SK-N-SH treated with all-trans-retinoic acid at 6 μM for 48 hours (cell line): ENCODE measurements at regions not wholly inside any gene's neighbourhood (a gene's known extent, or its start where the extent isn't known, plus 50 kb on each side); places are given as distances from the start of the nearest gene placed in this dataset.
A peak's percentile ranks its signal among the peaks of the same experiment; 100 is the strongest.

Experiments used
- ATAC-seq: fragments of 200-7000 bp; cut with Tn5 transposase; 3 replicates; pipeline ENCODE4 v1.9.1; 2020; ENCODE audit warnings: mild to moderate bottlenecking, moderate library complexity
- ARNTL ChIP-seq: fragments of 450-650 bp; formaldehyde crosslinking; IDR thresholded peaks from 2 replicates; pipeline ENCODE4 v1.5.0; 2020; ENCODE audit warnings: low read depth, mild to moderate bottlenecking, moderate library complexity, borderline replicate concordance
- BACH2 ChIP-seq: fragments of 250-450 bp; sonication (Bioruptor Pico); IDR thresholded peaks from 2 replicates; pipeline ENCODE4 v1.9.0; 2021; ENCODE audit warnings: mild to moderate bottlenecking, borderline replicate concordance
- CSRNP3 ChIP-seq: fragments of 250-450 bp; sonication (Bioruptor Pico); IDR thresholded peaks from 2 replicates; pipeline ENCODE4 v1.5.1; 2021; ENCODE audit warnings: mild to moderate bottlenecking, moderate library complexity
- ESRRG ChIP-seq: fragments of 250-450 bp; sonication (Bioruptor Pico); IDR thresholded peaks from 2 replicates; pipeline ENCODE4 v1.6.1; 2021; ENCODE audit warnings: mild to moderate bottlenecking
- GLIS3 ChIP-seq: fragments of 250-450 bp; sonication (Bioruptor Pico); IDR thresholded peaks from 2 replicates; pipeline ENCODE4 v1.5.0; 2020; ENCODE audit warnings: mild to moderate bottlenecking, moderate library complexity
- ISL1 ChIP-seq: fragments of 250-450 bp; sonication (Bioruptor Pico); IDR thresholded peaks from 2 replicates; pipeline ENCODE4 v2.1.2; 2022; ENCODE audit warnings: mild to moderate bottlenecking, moderate library complexity
- OSR1 ChIP-seq: fragments of 250-450 bp; sonication (Bioruptor Pico); IDR thresholded peaks from 2 replicates; pipeline ENCODE4 v1.8.0; 2022; ENCODE audit warnings: moderate library complexity, mild to moderate bottlenecking, inconsistent platforms
- SNAI2 ChIP-seq: fragments of 250-450 bp; sonication (Bioruptor Pico); IDR thresholded peaks from 2 replicates; pipeline ENCODE4 v1.5.0; 2020; ENCODE audit warnings: mild to moderate bottlenecking, moderate library complexity
- TCF4 ChIP-seq: fragments of 250-450 bp; sonication (Bioruptor Pico); IDR thresholded peaks from 2 replicates; pipeline ENCODE4 v1.8.0; 2021; ENCODE audit warnings: mild to moderate bottlenecking, moderate library complexity, borderline replicate concordance
- ZC3H10 ChIP-seq: fragments of 250-450 bp; sonication (Bioruptor Pico); IDR thresholded peaks from 2 replicates; pipeline ENCODE4 v1.5.1; 2021; ENCODE audit warnings: mild to moderate bottlenecking, moderate library complexity
- ZFP30 ChIP-seq: fragments of 450-650 bp; formaldehyde crosslinking; IDR thresholded peaks from 2 replicates; pipeline ENCODE4 v1.5.0; 2022; ENCODE audit warnings: mild to moderate bottlenecking, moderate library complexity
- ZNF565 ChIP-seq: fragments of 450-650 bp; formaldehyde crosslinking; conservative IDR thresholded peaks from 2 replicates; pipeline ENCODE4 v1.5.0; 2020; ENCODE audit warnings: low read depth, mild to moderate bottlenecking, moderate library complexity
- ZNF8 ChIP-seq: fragments of 450-650 bp; formaldehyde crosslinking; IDR thresholded peaks from 2 replicates; pipeline ENCODE4 v1.5.0; 2020; ENCODE audit warnings: mild to moderate bottlenecking, moderate library complexity
- TF ChIP-seq, protein P1 (sequence below): fragments of 250-450 bp; sonication (Bioruptor Pico); IDR thresholded peaks from 2 replicates; pipeline ENCODE4 v1.5.0; 2020; ENCODE audit warnings: mild to moderate bottlenecking, moderate library complexity
- TF ChIP-seq, protein P2 (sequence below): fragments of 250-450 bp; sonication (Bioruptor Pico); IDR thresholded peaks from 2 replicates; pipeline ENCODE4 v1.8.0; 2020; ENCODE audit warnings: mild to moderate bottlenecking, moderate library complexity, borderline replicate concordance

- TF ChIP-seq, protein P1, sequence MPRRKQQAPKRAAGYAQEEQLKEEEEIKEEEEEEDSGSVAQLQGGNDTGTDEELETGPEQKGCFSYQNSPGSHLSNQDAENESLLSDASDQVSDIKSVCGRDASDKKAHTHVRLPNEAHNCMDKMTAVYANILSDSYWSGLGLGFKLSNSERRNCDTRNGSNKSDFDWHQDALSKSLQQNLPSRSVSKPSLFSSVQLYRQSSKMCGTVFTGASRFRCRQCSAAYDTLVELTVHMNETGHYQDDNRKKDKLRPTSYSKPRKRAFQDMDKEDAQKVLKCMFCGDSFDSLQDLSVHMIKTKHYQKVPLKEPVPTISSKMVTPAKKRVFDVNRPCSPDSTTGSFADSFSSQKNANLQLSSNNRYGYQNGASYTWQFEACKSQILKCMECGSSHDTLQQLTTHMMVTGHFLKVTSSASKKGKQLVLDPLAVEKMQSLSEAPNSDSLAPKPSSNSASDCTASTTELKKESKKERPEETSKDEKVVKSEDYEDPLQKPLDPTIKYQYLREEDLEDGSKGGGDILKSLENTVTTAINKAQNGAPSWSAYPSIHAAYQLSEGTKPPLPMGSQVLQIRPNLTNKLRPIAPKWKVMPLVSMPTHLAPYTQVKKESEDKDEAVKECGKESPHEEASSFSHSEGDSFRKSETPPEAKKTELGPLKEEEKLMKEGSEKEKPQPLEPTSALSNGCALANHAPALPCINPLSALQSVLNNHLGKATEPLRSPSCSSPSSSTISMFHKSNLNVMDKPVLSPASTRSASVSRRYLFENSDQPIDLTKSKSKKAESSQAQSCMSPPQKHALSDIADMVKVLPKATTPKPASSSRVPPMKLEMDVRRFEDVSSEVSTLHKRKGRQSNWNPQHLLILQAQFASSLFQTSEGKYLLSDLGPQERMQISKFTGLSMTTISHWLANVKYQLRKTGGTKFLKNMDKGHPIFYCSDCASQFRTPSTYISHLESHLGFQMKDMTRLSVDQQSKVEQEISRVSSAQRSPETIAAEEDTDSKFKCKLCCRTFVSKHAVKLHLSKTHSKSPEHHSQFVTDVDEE (CRISPR knock-in tag) = no peak
- TF ChIP-seq BACH2 (CRISPR knock-in tag) = no peak
- TF ChIP-seq, all 23 proteins: peak for 0
Measured at GRCh38 chr10:42954766-42955492, 121.9 kb upstream of the RET start (continued).

GRCh38 chr10:42955493-42955889, 121.4 kb upstream of the RET start:
- no peak for ATAC-seq
- TF ChIP-seq, protein P2, sequence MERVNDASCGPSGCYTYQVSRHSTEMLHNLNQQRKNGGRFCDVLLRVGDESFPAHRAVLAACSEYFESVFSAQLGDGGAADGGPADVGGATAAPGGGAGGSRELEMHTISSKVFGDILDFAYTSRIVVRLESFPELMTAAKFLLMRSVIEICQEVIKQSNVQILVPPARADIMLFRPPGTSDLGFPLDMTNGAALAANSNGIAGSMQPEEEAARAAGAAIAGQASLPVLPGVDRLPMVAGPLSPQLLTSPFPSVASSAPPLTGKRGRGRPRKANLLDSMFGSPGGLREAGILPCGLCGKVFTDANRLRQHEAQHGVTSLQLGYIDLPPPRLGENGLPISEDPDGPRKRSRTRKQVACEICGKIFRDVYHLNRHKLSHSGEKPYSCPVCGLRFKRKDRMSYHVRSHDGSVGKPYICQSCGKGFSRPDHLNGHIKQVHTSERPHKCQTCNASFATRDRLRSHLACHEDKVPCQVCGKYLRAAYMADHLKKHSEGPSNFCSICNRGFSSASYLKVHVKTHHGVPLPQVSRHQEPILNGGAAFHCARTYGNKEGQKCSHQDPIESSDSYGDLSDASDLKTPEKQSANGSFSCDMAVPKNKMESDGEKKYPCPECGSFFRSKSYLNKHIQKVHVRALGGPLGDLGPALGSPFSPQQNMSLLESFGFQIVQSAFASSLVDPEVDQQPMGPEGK = no peak
- no peak for TF ChIP-seq CSRNP3 (CRISPR knock-in tag)
- no peak for TF ChIP-seq BACH2 (CRISPR knock-in tag)
- no peak for TF ChIP-seq ZNF565 (CRISPR knock-in tag)
- TF ChIP-seq GLIS3 (CRISPR knock-in tag) = no peak
- no peak for TF ChIP-seq ZC3H10 (CRISPR knock-in tag)

- ATAC-seq = no peak
- no peak for TF ChIP-seq SNAI2 (CRISPR knock-in tag)
- no peak for TF ChIP-seq ARNTL (CRISPR knock-in tag)
- TF ChIP-seq, protein P1 (CRISPR knock-in tag) = no peak
- no peak for TF ChIP-seq ZC3H10 (CRISPR knock-in tag)
- TF ChIP-seq ZFP30 (CRISPR knock-in tag) = no peak
- no peak for TF ChIP-seq ISL1
- TF ChIP-seq ESRRG (CRISPR knock-in tag) = no peak
- TF ChIP-seq ZNF8 = no peak
- TF ChIP-seq GLIS3 (CRISPR knock-in tag) = no peak
- no peak for TF ChIP-seq ZNF565 (CRISPR knock-in tag)
Measured at GRCh38 chr10:42956045-42956444, 120.8 kb upstream of the RET start.

- no peak for ATAC-seq
- no peak for TF ChIP-seq OSR1 (CRISPR knock-in tag)
- TF ChIP-seq, protein P1 (CRISPR knock-in tag) = 0 out of 2 replicates have a peak, but pooled peaks have one; percentile 22
- TF ChIP-seq TCF4 = 0 out of 2 replicates have a peak, but pooled peaks have one; percentile 28
- TF ChIP-seq ISL1 = 0 out of 2 replicates have a peak, but pooled peaks have one; percentile 23
Measured at GRCh38 chr10:42958142-42958868, 118.6 kb upstream of the RET start.
